Hepatocyte (in vitro differentiated cells): ENCODE measurements at regions not wholly inside any gene's neighbourhood (a gene's known extent, or its start where the extent isn't known, plus 50 kb on each side); places are given as distances from the start of the nearest gene placed in this dataset.

Experiments used
- DNase-seq: peaks from one replicate; pipeline ENCODE4 v3.0.0-alpha.2; 2016; ENCODE audit warnings: low spot score
- H2AFZ ChIP-seq: fragments of 200-600 bp; sonication (generic); 2 replicates; pipeline ENCODE4 v1.6.0; 2016; ENCODE audit warnings: antibody characterized with exemption, mild to moderate bottlenecking
- H3K27ac ChIP-seq: fragments of 200-600 bp; sonication (generic); 2 replicates; pipeline ENCODE4 v1.5.1; 2016; ENCODE audit warnings: mild to moderate bottlenecking
- H3K27me3 ChIP-seq: fragments of 200-600 bp; sonication (generic); 2 replicates; pipeline ENCODE4 v1.6.1; 2016
- H3K36me3 ChIP-seq: fragments of 200-600 bp; sonication (generic); replicated peaks from 2 replicates; pipeline ENCODE4 v1.5.1; 2016; ENCODE audit warnings: low read depth; ENCODE audit not compliant: insufficient read depth
- H3K4me1 ChIP-seq: fragments of 200-600 bp; sonication (generic); 2 replicates; pipeline ENCODE4 v1.5.1; 2016; ENCODE audit warnings: mild to moderate bottlenecking, moderate library complexity; ENCODE audit not compliant: insufficient read depth
- H3K4me2 ChIP-seq: fragments of 200-600 bp; sonication (generic); 2 replicates; pipeline ENCODE4 v1.6.0; 2016
- H3K4me3 ChIP-seq: fragments of 200-600 bp; sonication (generic); 2 replicates; pipeline ENCODE4 v1.5.1; 2016; ENCODE audit warnings: mild to moderate bottlenecking
- H3K79me2 ChIP-seq: fragments of 200-600 bp; sonication (generic); 2 replicates; pipeline ENCODE4 v1.6.0; 2017; ENCODE audit warnings: mild to moderate bottlenecking
- H3K9me2 ChIP-seq: fragments of 200-600 bp; sonication (generic); replicated peaks from 2 replicates; pipeline ENCODE4 v1.6.0; 2017; ENCODE audit warnings: mild to moderate bottlenecking; ENCODE audit not compliant: insufficient read depth
- H3K9me3 ChIP-seq: fragments of 200-600 bp; sonication (generic); 2 replicates; pipeline ENCODE4 v1.5.1; 2016; ENCODE audit warnings: low read depth, mild to moderate bottlenecking
- H4K20me1 ChIP-seq: fragments of 200-600 bp; sonication (generic); 2 replicates; pipeline ENCODE4 v1.6.0; 2016; ENCODE audit warnings: mild to moderate bottlenecking; ENCODE audit not compliant: insufficient read depth, poor library complexity, severe bottlenecking
- EZH2 ChIP-seq: fragments of 200-600 bp; sonication (generic); IDR thresholded peaks from 2 replicates; pipeline ENCODE4 v1.6.1; 2016; ENCODE audit warnings: antibody characterized with exemption, mild to moderate bottlenecking, borderline replicate concordance
- EZH2phosphoT487 ChIP-seq: fragments of 200-600 bp; sonication (generic); IDR thresholded peaks from one replicate; pipeline ENCODE4 v1.6.1; 2018; ENCODE audit warnings: antibody characterized with exemption, mild to moderate bottlenecking, low read depth, moderate library complexity; ENCODE audit not compliant: unreplicated experiment, severe bottlenecking
- WGBS: methylation state at CpG from one replicate; pipeline ENCODE4 v1.1.6; 2016; ENCODE audit warnings: low lambda C conversion rate; ENCODE audit errors: missing lambda C conversion rate; 5-methylcytosine and 5-hydroxymethylcytosine counted together
- TF ChIP-seq, protein P1 (sequence below): fragments of 200-600 bp; sonication (generic); IDR thresholded peaks from 2 replicates; pipeline ENCODE4 v1.5.1; 2016; ENCODE audit warnings: antibody characterized with exemption, mild to moderate bottlenecking; ENCODE audit not compliant: poor library complexity

DNA sequence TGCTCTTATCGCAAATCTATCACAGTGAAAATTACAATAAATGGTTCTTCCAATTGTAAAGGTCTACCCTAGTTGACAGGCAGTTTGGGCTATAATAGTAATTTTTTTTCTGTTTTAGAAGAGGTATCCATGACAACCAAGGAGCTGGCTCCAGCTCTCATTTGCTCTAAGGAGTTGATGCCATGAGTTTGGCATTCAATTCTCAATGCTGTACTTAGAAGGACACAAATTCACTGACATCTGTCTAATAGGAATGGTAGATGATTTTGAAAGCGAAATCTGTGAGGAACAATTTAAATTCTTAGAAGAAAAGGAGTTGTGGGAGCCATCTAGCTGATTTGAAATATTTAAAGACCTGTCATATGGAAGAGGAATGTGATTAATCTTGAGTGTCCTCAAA is 203.6 kb upstream of the DAB2 start:
- no peaks in the 10 kb centered on the region for H3K36me3 ChIP-seq
- H3K9me2 ChIP-seq, result no peaks in the 10 kb centered on the region
- no peak overlapping the region for H2AFZ ChIP-seq
- H3K79me2 ChIP-seq, result no peaks in the 10 kb centered on the region
- no peak for TF ChIP-seq EZH2
- no peaks in the 10 kb centered on the region for H3K9me3 ChIP-seq
- no peak overlapping the region for H3K4me3 ChIP-seq
- no peak overlapping the region for H3K27ac ChIP-seq
- no peak for DNase-seq
- WGBS, result 95% methylated on average over 2 of the region's 2 CpGs
- peaks cover 13% of the 10 kb centered on the region for H3K4me1 ChIP-seq
- H3K4me2 ChIP-seq, result no peak overlapping the region
- H4K20me1 ChIP-seq, result no peaks in the 10 kb centered on the region
- no peaks in the 10 kb centered on the region for H3K27me3 ChIP-seq

DNA sequence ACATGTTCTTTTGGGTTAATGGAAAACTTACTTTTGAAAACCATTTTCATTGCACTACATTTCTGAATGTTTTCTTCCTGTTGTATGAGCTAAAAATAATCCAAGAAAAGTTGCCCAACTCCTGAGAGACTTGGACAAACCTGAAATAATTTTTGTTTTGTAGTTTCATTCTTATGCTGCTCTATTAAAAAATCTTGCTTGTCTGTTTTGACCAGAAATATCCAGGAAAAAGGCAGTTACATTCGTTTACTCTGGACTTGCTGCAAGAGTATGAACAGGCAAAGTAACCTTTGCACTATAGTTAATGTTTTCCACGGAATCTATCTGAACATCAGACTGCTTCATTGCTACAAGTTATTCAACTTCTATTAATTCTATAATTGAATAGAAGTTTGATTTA is 200.1 kb upstream of the DAB2 start:
- H3K4me2 ChIP-seq, result peak overlapping the region; percentile 62
- H2AFZ ChIP-seq, result peak overlapping the region; percentile 23
- H3K9me2 ChIP-seq, result no peaks in the 10 kb centered on the region
- TF ChIP-seq EZH2 (no peak), EZH2phosphoT487 (no peak)
- TF ChIP-seq, protein P1, sequence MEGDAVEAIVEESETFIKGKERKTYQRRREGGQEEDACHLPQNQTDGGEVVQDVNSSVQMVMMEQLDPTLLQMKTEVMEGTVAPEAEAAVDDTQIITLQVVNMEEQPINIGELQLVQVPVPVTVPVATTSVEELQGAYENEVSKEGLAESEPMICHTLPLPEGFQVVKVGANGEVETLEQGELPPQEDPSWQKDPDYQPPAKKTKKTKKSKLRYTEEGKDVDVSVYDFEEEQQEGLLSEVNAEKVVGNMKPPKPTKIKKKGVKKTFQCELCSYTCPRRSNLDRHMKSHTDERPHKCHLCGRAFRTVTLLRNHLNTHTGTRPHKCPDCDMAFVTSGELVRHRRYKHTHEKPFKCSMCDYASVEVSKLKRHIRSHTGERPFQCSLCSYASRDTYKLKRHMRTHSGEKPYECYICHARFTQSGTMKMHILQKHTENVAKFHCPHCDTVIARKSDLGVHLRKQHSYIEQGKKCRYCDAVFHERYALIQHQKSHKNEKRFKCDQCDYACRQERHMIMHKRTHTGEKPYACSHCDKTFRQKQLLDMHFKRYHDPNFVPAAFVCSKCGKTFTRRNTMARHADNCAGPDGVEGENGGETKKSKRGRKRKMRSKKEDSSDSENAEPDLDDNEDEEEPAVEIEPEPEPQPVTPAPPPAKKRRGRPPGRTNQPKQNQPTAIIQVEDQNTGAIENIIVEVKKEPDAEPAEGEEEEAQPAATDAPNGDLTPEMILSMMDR, result no peak
- no peaks in the 10 kb centered on the region for H3K79me2 ChIP-seq
- peak overlapping the region; percentile 92 for H3K27ac ChIP-seq
- H3K36me3 ChIP-seq, result no peaks in the 10 kb centered on the region
- 47% methylated on average over 2 of the region's 2 CpGs for WGBS
- H4K20me1 ChIP-seq, result no peaks in the 10 kb centered on the region
- peak; percentile 29 for DNase-seq
- H3K4me3 ChIP-seq, result no peak overlapping the region
- H3K9me3 ChIP-seq, result no peaks in the 10 kb centered on the region
- H3K4me1 ChIP-seq, result peaks cover 13% of the 10 kb centered on the region
- H3K27me3 ChIP-seq, result no peaks in the 10 kb centered on the region

DNA sequence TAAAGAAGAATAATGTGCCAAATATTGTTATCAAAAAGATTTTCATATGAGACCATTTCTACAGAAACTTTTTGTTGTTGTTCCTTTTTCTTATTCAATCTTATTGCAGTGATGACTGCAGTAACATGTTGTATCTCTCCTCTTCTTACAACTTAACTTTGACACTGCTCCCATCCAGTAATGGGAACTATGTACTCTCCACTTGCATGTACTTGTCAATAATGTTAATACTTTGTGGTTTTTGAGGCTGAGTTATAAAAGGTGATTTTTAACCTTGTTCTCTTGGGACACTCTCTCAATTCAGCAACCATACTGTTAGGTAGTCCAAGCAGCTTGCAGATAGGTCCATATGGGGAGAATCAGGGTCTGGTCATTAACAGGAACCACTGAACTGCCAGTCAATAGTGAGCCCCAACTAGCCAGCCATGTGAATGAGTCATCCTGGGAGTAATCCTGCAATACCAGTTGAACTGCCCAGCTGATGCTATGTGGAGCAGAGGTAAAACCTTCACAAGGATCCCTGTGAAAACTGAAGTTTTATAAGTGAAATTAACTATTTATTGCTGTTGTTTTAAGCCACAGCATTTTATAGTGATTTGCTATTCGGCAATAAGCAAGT is 199.6 kb upstream of the DAB2 start:
- H4K20me1 ChIP-seq, result no peaks in the 10 kb centered on the region
- H3K79me2 ChIP-seq, result no peaks in the 10 kb centered on the region
- H3K9me2 ChIP-seq, result no peaks in the 10 kb centered on the region
- no peaks in the 10 kb centered on the region for H3K9me3 ChIP-seq
- DNase-seq, result peak; percentile 83
- no peaks in the 10 kb centered on the region for H3K36me3 ChIP-seq
- H3K27me3 ChIP-seq, result no peaks in the 10 kb centered on the region
- 47% methylated on average over 1 of the region's 1 CpG for WGBS
- H3K4me2 ChIP-seq, result peak overlapping the region; percentile 62
- H2AFZ ChIP-seq, result no peak overlapping the region
- H3K4me3 ChIP-seq, result no peak overlapping the region
- peaks cover 13% of the 10 kb centered on the region for H3K4me1 ChIP-seq
- no peak for TF ChIP-seq EZH2
- TF ChIP-seq, protein P1, result no peak
- no peak for TF ChIP-seq EZH2phosphoT487
- H3K27ac ChIP-seq, result peak overlapping the region; percentile 92

DNA sequence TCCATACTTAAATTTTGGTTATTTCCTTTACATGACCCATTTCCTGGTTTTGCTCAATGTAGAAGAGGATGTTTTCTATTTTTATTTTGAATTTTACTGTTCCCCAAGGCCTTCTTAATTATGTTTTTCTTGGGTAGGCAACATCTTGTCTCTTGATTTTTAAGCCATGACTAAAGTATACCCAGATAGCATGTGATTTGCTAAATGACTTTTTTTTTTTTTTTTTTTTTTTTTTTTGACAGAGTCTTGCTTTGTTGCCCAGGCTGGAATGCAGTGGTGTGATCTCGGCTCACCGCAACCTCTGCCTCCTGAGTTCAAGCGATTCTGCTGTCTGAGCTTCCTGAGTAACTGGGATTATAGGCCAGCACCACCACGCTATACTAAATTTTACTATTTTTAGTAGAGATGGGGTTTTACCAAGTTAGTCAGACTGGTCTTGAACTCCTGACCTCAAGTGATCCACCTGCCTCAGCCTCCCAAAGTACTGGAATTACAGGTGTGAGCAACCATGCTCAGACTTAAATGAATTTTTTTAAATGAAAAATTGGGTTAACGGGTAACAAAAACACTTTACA is 198.6 kb upstream of the DAB2 start:
- H3K4me1 ChIP-seq, result peaks cover 13% of the 10 kb centered on the region
- H3K4me2 ChIP-seq, result no peak overlapping the region
- no peaks in the 10 kb centered on the region for H3K9me2 ChIP-seq
- no peaks in the 10 kb centered on the region for H3K79me2 ChIP-seq
- no peak overlapping the region for H2AFZ ChIP-seq
- H4K20me1 ChIP-seq, result no peaks in the 10 kb centered on the region
- no peak for TF ChIP-seq EZH2
- no peak for TF ChIP-seq EZH2phosphoT487
- TF ChIP-seq, protein P1, result no peak
- no peak for DNase-seq
- no peaks in the 10 kb centered on the region for H3K9me3 ChIP-seq
- WGBS, result 93% methylated on average over 5 of the region's 5 CpGs
- H3K27me3 ChIP-seq, result no peaks in the 10 kb centered on the region
- H3K36me3 ChIP-seq, result no peaks in the 10 kb centered on the region
- no peak overlapping the region for H3K4me3 ChIP-seq
- H3K27ac ChIP-seq, result peak overlapping the region; percentile 92
